ENCODE measurements at regions not wholly inside any gene's neighbourhood (a gene's known extent, or its start where the extent isn't known, plus 50 kb on each side); places are given as distances from the start of the nearest gene placed in this dataset.

DNA sequence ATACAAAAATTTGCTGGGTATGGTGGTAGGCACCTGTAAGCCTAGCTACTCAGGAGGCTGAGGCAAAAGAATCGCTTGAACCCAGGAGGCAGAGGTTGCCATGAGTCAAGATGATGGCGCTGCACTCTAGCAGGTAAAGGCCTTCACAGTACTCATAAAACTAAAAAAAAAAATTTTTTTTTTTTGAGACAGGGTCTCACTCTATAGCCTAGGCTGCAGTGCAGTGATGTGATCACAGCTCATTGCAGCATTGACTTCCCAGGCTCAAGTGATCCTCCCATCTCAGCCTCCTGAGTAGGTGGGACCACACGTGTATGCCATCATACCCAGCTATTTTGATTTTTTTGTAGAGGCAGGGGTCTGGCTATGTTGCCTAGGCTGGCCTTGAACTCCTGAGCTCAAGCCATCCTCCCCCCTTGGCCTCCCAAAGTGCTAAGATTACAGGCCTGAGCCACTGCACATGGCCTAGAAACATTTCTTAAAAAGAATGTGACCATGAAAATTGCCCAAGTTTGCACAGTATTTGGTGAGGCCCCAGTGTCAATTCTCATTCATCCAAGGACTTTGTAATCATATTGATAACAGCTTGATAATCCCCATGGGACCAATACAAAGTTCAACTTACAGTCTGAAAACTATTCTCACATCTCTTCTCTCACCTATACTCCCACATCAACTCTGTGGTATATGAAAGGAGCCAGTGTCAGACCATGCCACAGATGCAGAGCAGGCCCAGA is 64.2 kb upstream of the MYCN start:
- intact Hi-C loops (cut with DNase I; ENCODE audit: low total_unique reads) = no loop called here
- no peaks in the 10 kb centered on the region for H3K27me3 ChIP-seq
- H3K27ac ChIP-seq = no peak overlapping the region
- H3K4me3 ChIP-seq = no peak overlapping the region
- H3K36me3 ChIP-seq = no peaks in the 10 kb centered on the region
- TF ChIP-seq POLR2AphosphoS5 (IDR thresholded peaks at IDR 0.05) (no peak), EP300 (IDR thresholded peaks at IDR 0.05; ENCODE audit: low read depth) (no peak), CTCF (IDR thresholded peaks at IDR 0.05) (no peak), POLR2A (IDR thresholded peaks at IDR 0.05) (no peak)
- DNase-seq = no peak
- H3K4me1 ChIP-seq = no peaks in the 10 kb centered on the region
- WGBS, 2 donors (ENCODE audit: low coverage in 1 of 2) = 87% methylated on average over 3 of the region's 3 CpGs; no CpG with 5 or more reads in 1 of the 2 donors
- in situ Hi-C loops (cut with MboI; ENCODE audit: low pct_ligation_motif_present in 1 of 4, low pct_unique_long_range_greater_than_20kb in 1 of 4, low sequenced_read_pairs in 3 of 4) = no loop called here
- no peaks in the 10 kb centered on the region for H3K9me3 ChIP-seq

- H3K27ac ChIP-seq = no peak overlapping the region
- H3K27me3 ChIP-seq = no peaks in the 10 kb centered on the region
- no peaks in the 10 kb centered on the region for H3K36me3 ChIP-seq
- TF ChIP-seq POLR2A (IDR thresholded peaks at IDR 0.05) (no peak), POLR2AphosphoS5 (IDR thresholded peaks at IDR 0.05) (no peak), EP300 (IDR thresholded peaks at IDR 0.05; ENCODE audit: low read depth) (no peak), CTCF (IDR thresholded peaks at IDR 0.05) (no peak)
- WGBS, 2 donors (ENCODE audit: low coverage in 1 of 2) = 91 to 96% methylated on average over 4 to 6 of the region's 6 CpGs
- in situ Hi-C loops (cut with MboI; ENCODE audit: low pct_ligation_motif_present in 1 of 4, low pct_unique_long_range_greater_than_20kb in 1 of 4, low sequenced_read_pairs in 3 of 4) (no loop called here), intact Hi-C loops (cut with DNase I; ENCODE audit: low total_unique reads) (no loop called here)
- no peak for DNase-seq
- H3K4me3 ChIP-seq = no peak overlapping the region
- no peaks in the 10 kb centered on the region for H3K9me3 ChIP-seq
- no peaks in the 10 kb centered on the region for H3K4me1 ChIP-seq
Observed at GRCh38 chr2:15880226-15881119, 59.9 kb upstream of the MYCN start.

- 73 to 81% methylated on average over 5 to 7 of the region's 7 CpGs for WGBS, 2 donors (ENCODE audit: low coverage in 1 of 2)
- Histone ChIP-seq H3K27ac (no peak overlapping the region), H3K4me3 (no peak overlapping the region), H3K27me3 (no peaks in the 10 kb centered on the region), H3K9me3 (no peaks in the 10 kb centered on the region), H3K36me3 (no peaks in the 10 kb centered on the region), H3K4me1 (no peaks in the 10 kb centered on the region)
- in situ Hi-C loops (cut with MboI; ENCODE audit: low pct_ligation_motif_present in 1 of 4, low pct_unique_long_range_greater_than_20kb in 1 of 4, low sequenced_read_pairs in 3 of 4) = no loop called here
- intact Hi-C loops (cut with DNase I; ENCODE audit: low total_unique reads) = no loop called here
- no peak for DNase-seq
- TF ChIP-seq EP300 (IDR thresholded peaks at IDR 0.05; ENCODE audit: low read depth) = no peak
- TF ChIP-seq POLR2A (IDR thresholded peaks at IDR 0.05) = no peak
- no peak for TF ChIP-seq CTCF (IDR thresholded peaks at IDR 0.05)
- TF ChIP-seq POLR2AphosphoS5 (IDR thresholded peaks at IDR 0.05) = no peak
Observed at GRCh38 chr2:15881120-15881433, 59.3 kb upstream of the MYCN start.

DNA sequence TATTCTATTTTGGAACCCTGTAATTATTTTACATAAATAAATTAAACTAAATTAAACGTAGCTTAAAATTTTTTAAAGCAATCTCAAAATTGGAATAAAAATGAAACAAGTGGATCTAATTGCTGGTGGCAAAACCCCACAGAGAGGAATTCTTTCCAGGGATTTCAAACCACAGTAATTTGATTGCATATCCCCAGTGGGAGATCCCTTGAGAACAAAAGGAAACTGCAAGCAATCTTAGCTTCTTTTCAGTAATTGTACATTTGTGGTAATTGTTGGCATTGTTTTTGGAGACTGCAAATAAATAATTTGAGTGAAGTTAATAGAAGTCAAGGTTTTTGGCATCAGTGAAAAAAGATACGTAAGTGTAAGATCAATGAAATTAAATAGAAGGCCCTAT is 58.7 kb upstream of the MYCN start:
- 83% methylated on average over 2 of the region's 2 CpGs for WGBS, 2 donors (ENCODE audit: low coverage in 1 of 2)
- no peak for TF ChIP-seq CTCF (IDR thresholded peaks at IDR 0.05)
- no peak for TF ChIP-seq EP300 (IDR thresholded peaks at IDR 0.05; ENCODE audit: low read depth)
- no peak for TF ChIP-seq POLR2AphosphoS5 (IDR thresholded peaks at IDR 0.05)
- no peak for TF ChIP-seq POLR2A (IDR thresholded peaks at IDR 0.05)
- Histone ChIP-seq H3K27ac (no peak overlapping the region), H3K36me3 (no peaks in the 10 kb centered on the region), H3K4me1 (no peaks in the 10 kb centered on the region), H3K9me3 (no peaks in the 10 kb centered on the region), H3K27me3 (no peaks in the 10 kb centered on the region), H3K4me3 (no peak overlapping the region)
- in situ Hi-C loops (cut with MboI; ENCODE audit: low pct_ligation_motif_present in 1 of 4, low pct_unique_long_range_greater_than_20kb in 1 of 4, low sequenced_read_pairs in 3 of 4) (no loop called here), intact Hi-C loops (cut with DNase I; ENCODE audit: low total_unique reads) (no loop called here)
- no peak for DNase-seq

Data from transverse colon (tissue), 4 donors.